ENCODE measurements at regions not wholly inside any gene's neighbourhood (a gene's known extent, or its start where the extent isn't known, plus 50 kb on each side); places are given as distances from the start of the nearest gene placed in this dataset.

DNA sequence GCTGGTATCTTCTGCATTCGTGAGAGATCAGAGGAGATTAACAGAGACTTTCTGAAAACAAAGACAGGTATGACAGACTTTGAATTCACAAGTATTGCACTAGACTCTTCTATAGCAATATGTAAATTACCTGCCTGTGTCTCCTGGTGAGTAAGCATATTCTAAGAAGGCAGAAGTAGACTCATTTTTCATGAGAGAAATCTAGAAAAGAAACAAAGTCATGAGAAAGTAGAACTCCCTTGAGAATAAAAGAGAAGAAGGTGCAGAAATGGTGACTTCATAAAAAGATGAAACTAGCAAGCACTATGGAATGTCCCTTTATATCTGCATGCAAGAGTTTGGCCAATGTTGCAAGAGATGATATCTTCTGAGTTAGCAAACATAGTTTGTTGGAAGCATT is 419.8 kb downstream of the DMRT2 start:
- intact Hi-C loops (cut with micrococcal nuclease), result no loop called here
- no CpG with 5 or more reads among the region's 1 CpG for WGBS (ENCODE audit: insufficient coverage)
- H3K27ac ChIP-seq (ENCODE audit: low read depth in 1 of 2, low read length in 2 of 2), result no peak overlapping the region
- Mint-ChIP-seq H3K9me3 (peaks cover 0 to 3% (median 0%) of the 10 kb centered on the region in 7 donors), H3K4me1 (no peaks in the 10 kb centered on the region), H3K27me3 (ENCODE audit: low read depth in 3 of 3) (peaks cover 0 to 1% (median 0%) of the 10 kb centered on the region in 3 donors), H3K4me3 (no peak overlapping the region), H3K27ac (no peak overlapping the region), H3K36me3 (no peaks in the 10 kb centered on the region)
- no peaks in the 10 kb centered on the region for H4K20me1 ChIP-seq (ENCODE audit: insufficient read depth, low read length)
- H3K4me2 ChIP-seq (replicated peaks; ENCODE audit: extremely low read depth, low read length, poor library complexity, severe bottlenecking), result no peak overlapping the region
- TF ChIP-seq, protein P1, sequence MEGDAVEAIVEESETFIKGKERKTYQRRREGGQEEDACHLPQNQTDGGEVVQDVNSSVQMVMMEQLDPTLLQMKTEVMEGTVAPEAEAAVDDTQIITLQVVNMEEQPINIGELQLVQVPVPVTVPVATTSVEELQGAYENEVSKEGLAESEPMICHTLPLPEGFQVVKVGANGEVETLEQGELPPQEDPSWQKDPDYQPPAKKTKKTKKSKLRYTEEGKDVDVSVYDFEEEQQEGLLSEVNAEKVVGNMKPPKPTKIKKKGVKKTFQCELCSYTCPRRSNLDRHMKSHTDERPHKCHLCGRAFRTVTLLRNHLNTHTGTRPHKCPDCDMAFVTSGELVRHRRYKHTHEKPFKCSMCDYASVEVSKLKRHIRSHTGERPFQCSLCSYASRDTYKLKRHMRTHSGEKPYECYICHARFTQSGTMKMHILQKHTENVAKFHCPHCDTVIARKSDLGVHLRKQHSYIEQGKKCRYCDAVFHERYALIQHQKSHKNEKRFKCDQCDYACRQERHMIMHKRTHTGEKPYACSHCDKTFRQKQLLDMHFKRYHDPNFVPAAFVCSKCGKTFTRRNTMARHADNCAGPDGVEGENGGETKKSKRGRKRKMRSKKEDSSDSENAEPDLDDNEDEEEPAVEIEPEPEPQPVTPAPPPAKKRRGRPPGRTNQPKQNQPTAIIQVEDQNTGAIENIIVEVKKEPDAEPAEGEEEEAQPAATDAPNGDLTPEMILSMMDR (IDR thresholded peaks at IDR 0.05), result no peak
- H3K9me3 ChIP-seq (replicated peaks in 1 of 2; ENCODE audit: control insufficient read depth in 1 of 2, insufficient read depth in 1 of 2, low read length in 2 of 2), result no peaks in the 10 kb centered on the region
- no peak overlapping the region for H3K4me3 ChIP-seq (replicated peaks in 1 of 3; ENCODE audit: low read depth in 2 of 3, low read length in 3 of 3)
- no peaks in the 10 kb centered on the region for H3K36me3 ChIP-seq (replicated peaks in 1 of 2; ENCODE audit: control insufficient read depth in 1 of 2, insufficient read depth in 2 of 2, low read length in 2 of 2)
- no peaks in the 10 kb centered on the region for H3K27me3 ChIP-seq (ENCODE audit: control insufficient read depth in 2 of 2, insufficient read depth in 2 of 2, low read length in 2 of 2)
- H2AFZ ChIP-seq (ENCODE audit: insufficient read depth, low read depth, low read length, poor library complexity, severe bottlenecking), result no peak overlapping the region
- H3K4me1 ChIP-seq (ENCODE audit: control insufficient read depth in 1 of 2, insufficient read depth in 2 of 2, low read length in 2 of 2), result no peaks in the 10 kb centered on the region
- no peak overlapping the region for H3K9ac ChIP-seq (ENCODE audit: insufficient read depth, low read length, poor library complexity, severe bottlenecking)
- H3K79me2 ChIP-seq (ENCODE audit: insufficient read depth, low read length), result no peaks in the 10 kb centered on the region
- DNase-seq, result no peak

DNA sequence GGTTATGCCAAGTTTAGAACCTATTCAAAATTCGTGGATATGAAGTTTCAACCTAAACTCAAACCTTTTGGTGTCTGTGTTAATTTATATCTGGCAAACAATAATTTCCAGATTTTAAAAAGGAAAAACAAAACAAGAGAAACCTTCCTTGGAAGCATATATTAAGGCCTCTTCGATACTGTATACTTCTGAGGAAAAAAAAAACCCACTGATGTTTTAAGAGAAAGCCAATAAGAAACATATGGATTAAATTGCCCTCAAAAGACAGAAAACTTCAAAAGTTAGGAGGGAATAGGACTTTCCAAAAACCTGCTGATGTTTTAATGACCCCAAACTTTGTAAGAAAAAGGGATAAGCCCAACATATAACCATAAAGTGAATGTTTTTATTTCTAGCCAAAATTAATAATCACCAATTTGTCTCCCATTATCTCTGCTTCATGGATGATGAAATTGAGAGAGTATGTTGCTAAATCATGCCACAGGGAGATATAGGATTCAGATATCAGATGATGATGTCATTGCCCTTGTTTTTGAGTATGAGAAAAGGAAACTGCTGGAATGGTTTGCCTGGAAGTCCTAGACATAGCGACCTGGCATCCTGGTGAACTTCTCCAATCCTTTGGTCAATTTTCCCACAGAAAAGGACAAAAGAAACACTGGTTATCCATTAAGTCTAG is 423.9 kb downstream of the DMRT2 start:
- H3K4me3 Mint-ChIP-seq, result no peak overlapping the region
- no peaks in the 10 kb centered on the region for H3K36me3 Mint-ChIP-seq
- no peaks in the 10 kb centered on the region for H3K4me1 Mint-ChIP-seq

More for the DNA sequence above, 423.9 kb downstream of the DMRT2 start:
- H3K27me3 ChIP-seq (ENCODE audit: control insufficient read depth in 2 of 2, insufficient read depth in 2 of 2, low read length in 2 of 2), result no peaks in the 10 kb centered on the region
- 50% methylated on average over 1 of the region's 3 CpGs for WGBS (ENCODE audit: insufficient coverage)
- H3K9me3 ChIP-seq (replicated peaks in 1 of 2; ENCODE audit: control insufficient read depth in 1 of 2, insufficient read depth in 1 of 2, low read length in 2 of 2), result no peaks in the 10 kb centered on the region
- no peak overlapping the region for H2AFZ ChIP-seq (ENCODE audit: insufficient read depth, low read depth, low read length, poor library complexity, severe bottlenecking)
- no peaks in the 10 kb centered on the region for H3K4me1 ChIP-seq (ENCODE audit: control insufficient read depth in 1 of 2, insufficient read depth in 2 of 2, low read length in 2 of 2)
- Mint-ChIP-seq H3K9me3 (peaks cover 0 to 6% (median 4%) of the 10 kb centered on the region in 7 donors), H3K27me3 (ENCODE audit: low read depth in 3 of 3) (no peaks in the 10 kb centered on the region), H3K27ac (no peak overlapping the region)
- TF ChIP-seq, protein P1 (IDR thresholded peaks at IDR 0.05), result no peak
- intact Hi-C loops (cut with micrococcal nuclease), result no loop called here
- DNase-seq, result no peak
- H3K27ac ChIP-seq (ENCODE audit: low read depth in 1 of 2, low read length in 2 of 2), result no peak overlapping the region
- no peak overlapping the region for H3K9ac ChIP-seq (ENCODE audit: insufficient read depth, low read length, poor library complexity, severe bottlenecking)
- no peak overlapping the region for H3K4me2 ChIP-seq (replicated peaks; ENCODE audit: extremely low read depth, low read length, poor library complexity, severe bottlenecking)
- no peaks in the 10 kb centered on the region for H3K36me3 ChIP-seq (replicated peaks in 1 of 2; ENCODE audit: control insufficient read depth in 1 of 2, insufficient read depth in 2 of 2, low read length in 2 of 2)
- no peaks in the 10 kb centered on the region for H3K79me2 ChIP-seq (ENCODE audit: insufficient read depth, low read length)
- H4K20me1 ChIP-seq (ENCODE audit: insufficient read depth, low read length), result no peaks in the 10 kb centered on the region
- no peak overlapping the region for H3K4me3 ChIP-seq (replicated peaks in 1 of 3; ENCODE audit: low read depth in 2 of 3, low read length in 3 of 3)

All from CD14-positive monocyte (primary cell).